ENCODE measurements at regions not wholly inside any gene's neighbourhood (a gene's known extent, or its start where the extent isn't known, plus 50 kb on each side); places are given as distances from the start of the nearest gene placed in this dataset.

- no peak for TF ChIP-seq POLR2A (IDR thresholded peaks at IDR 0.05)
- TF ChIP-seq, protein P1, sequence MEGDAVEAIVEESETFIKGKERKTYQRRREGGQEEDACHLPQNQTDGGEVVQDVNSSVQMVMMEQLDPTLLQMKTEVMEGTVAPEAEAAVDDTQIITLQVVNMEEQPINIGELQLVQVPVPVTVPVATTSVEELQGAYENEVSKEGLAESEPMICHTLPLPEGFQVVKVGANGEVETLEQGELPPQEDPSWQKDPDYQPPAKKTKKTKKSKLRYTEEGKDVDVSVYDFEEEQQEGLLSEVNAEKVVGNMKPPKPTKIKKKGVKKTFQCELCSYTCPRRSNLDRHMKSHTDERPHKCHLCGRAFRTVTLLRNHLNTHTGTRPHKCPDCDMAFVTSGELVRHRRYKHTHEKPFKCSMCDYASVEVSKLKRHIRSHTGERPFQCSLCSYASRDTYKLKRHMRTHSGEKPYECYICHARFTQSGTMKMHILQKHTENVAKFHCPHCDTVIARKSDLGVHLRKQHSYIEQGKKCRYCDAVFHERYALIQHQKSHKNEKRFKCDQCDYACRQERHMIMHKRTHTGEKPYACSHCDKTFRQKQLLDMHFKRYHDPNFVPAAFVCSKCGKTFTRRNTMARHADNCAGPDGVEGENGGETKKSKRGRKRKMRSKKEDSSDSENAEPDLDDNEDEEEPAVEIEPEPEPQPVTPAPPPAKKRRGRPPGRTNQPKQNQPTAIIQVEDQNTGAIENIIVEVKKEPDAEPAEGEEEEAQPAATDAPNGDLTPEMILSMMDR (IDR thresholded peaks at IDR 0.05): no peak
Measured at GRCh38 chr5:29370248-29370647, 1823.2 kb upstream of the CDH6 start.

Data from body of pancreas (tissue), 4 donors.